A549 (cell line): ENCODE measurements at regions not wholly inside any gene's neighbourhood (a gene's known extent, or its start where the extent isn't known, plus 50 kb on each side); places are given as distances from the start of the nearest gene placed in this dataset.

Experiments
- POLR2A ChIP-seq: IDR thresholded peaks from 2 replicates; pipeline ENCODE4 v1.6.1; 2012; ENCODE audit warnings: mild to moderate bottlenecking, low read length
- TF ChIP-seq, protein P1 (sequence below): fragments of >200 bp; sonication (Bioruptor Twin); formaldehyde crosslinking; IDR thresholded peaks from 3 replicates; pipeline ENCODE4 v1.5.1; 2016
- TF ChIP-seq, protein P2 (sequence below): IDR thresholded peaks from 2 replicates; pipeline ENCODE4 v1.6.1; 2012

DNA sequence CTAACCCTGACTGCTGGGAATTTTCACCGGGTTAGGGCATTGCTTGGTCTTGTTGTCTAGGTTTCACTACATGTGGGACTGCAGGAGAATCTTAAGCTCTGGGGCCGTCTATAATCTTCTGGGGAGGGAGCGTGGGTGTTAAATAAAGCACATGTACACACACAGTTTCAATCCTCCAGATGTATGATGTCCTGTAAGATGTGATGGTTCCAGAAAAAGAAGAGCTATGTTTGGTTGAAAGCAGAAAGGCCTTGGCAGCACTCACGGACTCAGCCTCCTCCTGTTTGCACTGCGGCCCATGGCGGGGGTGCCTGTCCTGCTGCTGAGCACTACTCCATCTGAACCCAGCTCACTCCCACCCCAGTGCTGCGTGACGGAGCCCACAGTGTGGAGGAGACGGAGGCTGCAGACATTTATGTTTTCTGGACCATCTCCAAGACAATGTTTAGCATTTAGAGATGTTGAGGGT, 343.5 kb downstream of the TEX29 start:
- TF ChIP-seq, protein P1, sequence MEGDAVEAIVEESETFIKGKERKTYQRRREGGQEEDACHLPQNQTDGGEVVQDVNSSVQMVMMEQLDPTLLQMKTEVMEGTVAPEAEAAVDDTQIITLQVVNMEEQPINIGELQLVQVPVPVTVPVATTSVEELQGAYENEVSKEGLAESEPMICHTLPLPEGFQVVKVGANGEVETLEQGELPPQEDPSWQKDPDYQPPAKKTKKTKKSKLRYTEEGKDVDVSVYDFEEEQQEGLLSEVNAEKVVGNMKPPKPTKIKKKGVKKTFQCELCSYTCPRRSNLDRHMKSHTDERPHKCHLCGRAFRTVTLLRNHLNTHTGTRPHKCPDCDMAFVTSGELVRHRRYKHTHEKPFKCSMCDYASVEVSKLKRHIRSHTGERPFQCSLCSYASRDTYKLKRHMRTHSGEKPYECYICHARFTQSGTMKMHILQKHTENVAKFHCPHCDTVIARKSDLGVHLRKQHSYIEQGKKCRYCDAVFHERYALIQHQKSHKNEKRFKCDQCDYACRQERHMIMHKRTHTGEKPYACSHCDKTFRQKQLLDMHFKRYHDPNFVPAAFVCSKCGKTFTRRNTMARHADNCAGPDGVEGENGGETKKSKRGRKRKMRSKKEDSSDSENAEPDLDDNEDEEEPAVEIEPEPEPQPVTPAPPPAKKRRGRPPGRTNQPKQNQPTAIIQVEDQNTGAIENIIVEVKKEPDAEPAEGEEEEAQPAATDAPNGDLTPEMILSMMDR, result no peak
- no peak for TF ChIP-seq POLR2A
- TF ChIP-seq, protein P2, sequence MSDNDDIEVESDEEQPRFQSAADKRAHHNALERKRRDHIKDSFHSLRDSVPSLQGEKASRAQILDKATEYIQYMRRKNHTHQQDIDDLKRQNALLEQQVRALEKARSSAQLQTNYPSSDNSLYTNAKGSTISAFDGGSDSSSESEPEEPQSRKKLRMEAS, result no peak
